ENCODE measurements at regions not wholly inside any gene's neighbourhood (a gene's known extent, or its start where the extent isn't known, plus 50 kb on each side); places are given as distances from the start of the nearest gene placed in this dataset.
"Not testable (repeated sequence)": the region's sequence is repeated elsewhere in the genome, so short reads cannot be mapped to it uniquely, and the experiment has no call there.

GRCh38 chr2:33929467-33929866 is 330.4 kb upstream of the FAM98A start:
- H3K4me1 ChIP-seq (ENCODE audit: control insufficient read depth, insufficient read depth, low read length, unreplicated experiment): no peaks in the 10 kb centered on the region
- no peaks in the 10 kb centered on the region for H3K79me2 ChIP-seq (ENCODE audit: control insufficient read depth, insufficient read depth, low read length, unreplicated experiment)
- H3K27ac ChIP-seq (ENCODE audit: low read depth, low read length): no peak overlapping the region

GRCh38 chr2:33927756-33928155 is 328.7 kb upstream of the FAM98A start:
- Histone ChIP-seq H2AFZ (ENCODE audit: low read length, unreplicated experiment) (no peak overlapping the region), H3K27ac (ENCODE audit: low read depth, low read length) (no peak overlapping the region), H3K36me3 (ENCODE audit: insufficient read depth, low read length) (no peaks in the 10 kb centered on the region), H3K79me2 (ENCODE audit: control insufficient read depth, insufficient read depth, low read length, unreplicated experiment) (no peaks in the 10 kb centered on the region), H3K27me3 (ENCODE audit: insufficient read depth, low read length) (no peaks in the 10 kb centered on the region), H3K4me1 (ENCODE audit: control insufficient read depth, insufficient read depth, low read length, unreplicated experiment) (no peaks in the 10 kb centered on the region), H3K4me3 (ENCODE audit: low read depth, low read length) (no peak overlapping the region)

More at GRCh38 chr2:33929467-33929866, 330.4 kb upstream of the FAM98A start:
- H3K36me3 ChIP-seq (ENCODE audit: insufficient read depth, low read length): no peaks in the 10 kb centered on the region
- no peak overlapping the region for H2AFZ ChIP-seq (ENCODE audit: low read length, unreplicated experiment)
- H3K4me3 ChIP-seq (ENCODE audit: low read depth, low read length): no peak overlapping the region
- no peaks in the 10 kb centered on the region for H3K27me3 ChIP-seq (ENCODE audit: insufficient read depth, low read length)

- H3K4me3 ChIP-seq (ENCODE audit: low read depth, low read length): no peak overlapping the region
- no peaks in the 10 kb centered on the region for H3K27me3 ChIP-seq (ENCODE audit: insufficient read depth, low read length)
- no peaks in the 10 kb centered on the region for H3K4me1 ChIP-seq (ENCODE audit: control insufficient read depth, insufficient read depth, low read length, unreplicated experiment)
- H3K79me2 ChIP-seq (ENCODE audit: control insufficient read depth, insufficient read depth, low read length, unreplicated experiment): no peaks in the 10 kb centered on the region
- no peak overlapping the region for H2AFZ ChIP-seq (ENCODE audit: low read length, unreplicated experiment)
- no peaks in the 10 kb centered on the region for H3K36me3 ChIP-seq (ENCODE audit: insufficient read depth, low read length)
- H3K27ac ChIP-seq (ENCODE audit: low read depth, low read length): no peak overlapping the region
Observed at GRCh38 chr2:33925311-33925710, 326.2 kb upstream of the FAM98A start.

GRCh38 chr2:33924586-33925169 is 325.6 kb upstream of the FAM98A start:
- H3K79me2 ChIP-seq (ENCODE audit: control insufficient read depth, insufficient read depth, low read length, unreplicated experiment): no peaks in the 10 kb centered on the region
- no peak overlapping the region for H2AFZ ChIP-seq (ENCODE audit: low read length, unreplicated experiment)
- H3K27ac ChIP-seq (ENCODE audit: low read depth, low read length): no peak overlapping the region
- H3K4me3 ChIP-seq (ENCODE audit: low read depth, low read length): no peak overlapping the region
- no peaks in the 10 kb centered on the region for H3K27me3 ChIP-seq (ENCODE audit: insufficient read depth, low read length)
- no peaks in the 10 kb centered on the region for H3K36me3 ChIP-seq (ENCODE audit: insufficient read depth, low read length)
- no peaks in the 10 kb centered on the region for H3K4me1 ChIP-seq (ENCODE audit: control insufficient read depth, insufficient read depth, low read length, unreplicated experiment)

- H3K4me1 ChIP-seq (ENCODE audit: control insufficient read depth, insufficient read depth, low read length, unreplicated experiment): no peaks in the 10 kb centered on the region
- no peaks in the 10 kb centered on the region for H3K36me3 ChIP-seq (ENCODE audit: insufficient read depth, low read length)
- H3K27me3 ChIP-seq (ENCODE audit: insufficient read depth, low read length): no peaks in the 10 kb centered on the region
- H3K27ac ChIP-seq (ENCODE audit: low read depth, low read length): no peak overlapping the region
- H3K79me2 ChIP-seq (ENCODE audit: control insufficient read depth, insufficient read depth, low read length, unreplicated experiment): no peaks in the 10 kb centered on the region
- H2AFZ ChIP-seq (ENCODE audit: low read length, unreplicated experiment): no peak overlapping the region
- no peak overlapping the region for H3K4me3 ChIP-seq (ENCODE audit: low read depth, low read length)
Observed at GRCh38 chr2:33917252-33917651, 318.2 kb upstream of the FAM98A start.

- Histone ChIP-seq H3K79me2 (ENCODE audit: control insufficient read depth, insufficient read depth, low read length, unreplicated experiment) (no peaks in the 10 kb centered on the region), H3K4me3 (ENCODE audit: low read depth, low read length) (no peak overlapping the region), H3K4me1 (ENCODE audit: control insufficient read depth, insufficient read depth, low read length, unreplicated experiment) (no peaks in the 10 kb centered on the region), H3K27ac (ENCODE audit: low read depth, low read length) (no peak overlapping the region), H3K27me3 (ENCODE audit: insufficient read depth, low read length) (no peaks in the 10 kb centered on the region), H2AFZ (ENCODE audit: low read length, unreplicated experiment) (no peak overlapping the region), H3K36me3 (ENCODE audit: insufficient read depth, low read length) (no peaks in the 10 kb centered on the region)
Observed at GRCh38 chr2:33913071-33913616, 314.0 kb upstream of the FAM98A start.

GRCh38 chr2:33911327-33911726 is 312.2 kb upstream of the FAM98A start:
- H3K27ac ChIP-seq (ENCODE audit: low read depth, low read length): no peak overlapping the region
- no peaks in the 10 kb centered on the region for H3K36me3 ChIP-seq (ENCODE audit: insufficient read depth, low read length)
- no peaks in the 10 kb centered on the region for H3K27me3 ChIP-seq (ENCODE audit: insufficient read depth, low read length)
- H3K4me3 ChIP-seq (ENCODE audit: low read depth, low read length): no peak overlapping the region
- no peak overlapping the region for H2AFZ ChIP-seq (ENCODE audit: low read length, unreplicated experiment)
- H3K79me2 ChIP-seq (ENCODE audit: control insufficient read depth, insufficient read depth, low read length, unreplicated experiment): no peaks in the 10 kb centered on the region
- H3K4me1 ChIP-seq (ENCODE audit: control insufficient read depth, insufficient read depth, low read length, unreplicated experiment): no peaks in the 10 kb centered on the region

- H3K79me2 ChIP-seq (ENCODE audit: control insufficient read depth, insufficient read depth, low read length, unreplicated experiment): no peaks in the 10 kb centered on the region
- no peak overlapping the region for H3K27ac ChIP-seq (ENCODE audit: low read depth, low read length)
- H2AFZ ChIP-seq (ENCODE audit: low read length, unreplicated experiment): no peak overlapping the region
- no peaks in the 10 kb centered on the region for H3K4me1 ChIP-seq (ENCODE audit: control insufficient read depth, insufficient read depth, low read length, unreplicated experiment)
- no peak overlapping the region for H3K4me3 ChIP-seq (ENCODE audit: low read depth, low read length)
- H3K36me3 ChIP-seq (ENCODE audit: insufficient read depth, low read length): no peaks in the 10 kb centered on the region
- no peaks in the 10 kb centered on the region for H3K27me3 ChIP-seq (ENCODE audit: insufficient read depth, low read length)
Observed at GRCh38 chr2:33909945-33910695, 311.0 kb upstream of the FAM98A start.

GRCh38 chr2:33907866-33908265 is 308.8 kb upstream of the FAM98A start:
- Histone ChIP-seq H2AFZ (ENCODE audit: low read length, unreplicated experiment) (no peak overlapping the region), H3K27me3 (ENCODE audit: insufficient read depth, low read length) (no peaks in the 10 kb centered on the region), H3K4me3 (ENCODE audit: low read depth, low read length) (no peak overlapping the region), H3K36me3 (ENCODE audit: insufficient read depth, low read length) (no peaks in the 10 kb centered on the region), H3K4me1 (ENCODE audit: control insufficient read depth, insufficient read depth, low read length, unreplicated experiment) (no peaks in the 10 kb centered on the region), H3K79me2 (ENCODE audit: control insufficient read depth, insufficient read depth, low read length, unreplicated experiment) (no peaks in the 10 kb centered on the region), H3K27ac (ENCODE audit: low read depth, low read length) (no peak overlapping the region)

- not testable (repeated sequence) for H3K4me3 ChIP-seq (ENCODE audit: low read depth, low read length); H3K4me1 ChIP-seq (ENCODE audit: control insufficient read depth, insufficient read depth, low read length, unreplicated experiment); H3K36me3 ChIP-seq (ENCODE audit: insufficient read depth, low read length); H3K27ac ChIP-seq (ENCODE audit: low read depth, low read length); H3K79me2 ChIP-seq (ENCODE audit: control insufficient read depth, insufficient read depth, low read length, unreplicated experiment); H2AFZ ChIP-seq (ENCODE audit: low read length, unreplicated experiment); H3K27me3 ChIP-seq (ENCODE audit: insufficient read depth, low read length)
Observed at GRCh38 chr2:33906129-33906528, 307.0 kb upstream of the FAM98A start.

GRCh38 chr2:33904801-33905200 is 305.7 kb upstream of the FAM98A start:
- Histone ChIP-seq H3K79me2 (ENCODE audit: control insufficient read depth, insufficient read depth, low read length, unreplicated experiment) (no peaks in the 10 kb centered on the region), H3K36me3 (ENCODE audit: insufficient read depth, low read length) (no peaks in the 10 kb centered on the region), H3K4me3 (ENCODE audit: low read depth, low read length) (no peak overlapping the region), H2AFZ (ENCODE audit: low read length, unreplicated experiment) (no peak overlapping the region), H3K27ac (ENCODE audit: low read depth, low read length) (no peak overlapping the region), H3K4me1 (ENCODE audit: control insufficient read depth, insufficient read depth, low read length, unreplicated experiment) (no peaks in the 10 kb centered on the region), H3K27me3 (ENCODE audit: insufficient read depth, low read length) (no peaks in the 10 kb centered on the region)
